Ramos (cell line): ENCODE measurements at regions not wholly inside any gene's neighbourhood (a gene's known extent, or its start where the extent isn't known, plus 50 kb on each side); places are given as distances from the start of the nearest gene placed in this dataset.

Source experiments
- in situ Hi-C: fragments of 300-500 bp; cut with MboI; formaldehyde crosslinking; loops from one replicate; pipeline ENCODE4 v1.14.3; 2022; ENCODE audit warnings: low sequenced_read_pairs; ENCODE audit not compliant: unreplicated experiment

GRCh38 chr16:17899141-17899540 lies 428.4 kb upstream of the XYLT1 start:
- in situ Hi-C loops, result no loop called here

- in situ Hi-C loops, result no loop called here
Observed at GRCh38 chr16:17887963-17888362, 417.2 kb upstream of the XYLT1 start.

DNA sequence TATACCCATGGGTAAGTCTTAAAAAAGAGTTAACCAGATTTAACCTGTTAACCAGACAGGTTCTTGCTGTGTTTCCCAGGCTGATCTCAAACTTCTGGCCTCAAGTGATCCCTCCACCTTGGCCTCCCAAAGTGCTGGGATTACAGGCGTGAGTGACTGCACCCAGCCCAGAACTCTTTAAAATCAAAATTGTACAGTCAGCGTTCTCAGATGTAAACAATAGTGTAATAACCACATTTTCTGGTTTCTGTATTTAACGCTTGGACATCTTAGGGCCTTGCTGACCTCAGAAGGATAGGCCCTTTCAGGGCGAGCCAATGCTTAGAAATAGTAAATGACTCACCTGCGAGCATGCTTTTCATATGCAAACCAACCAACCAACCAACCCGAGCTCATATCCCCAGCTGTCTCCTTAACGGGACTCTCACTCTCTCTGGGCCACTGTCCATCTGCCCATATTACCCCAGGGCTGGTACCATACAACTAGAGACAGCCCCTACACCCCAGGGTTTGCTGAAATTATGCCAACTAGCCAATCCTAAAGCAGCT lies 415.0 kb upstream of the XYLT1 start:
- in situ Hi-C loops, result no loop called here

DNA sequence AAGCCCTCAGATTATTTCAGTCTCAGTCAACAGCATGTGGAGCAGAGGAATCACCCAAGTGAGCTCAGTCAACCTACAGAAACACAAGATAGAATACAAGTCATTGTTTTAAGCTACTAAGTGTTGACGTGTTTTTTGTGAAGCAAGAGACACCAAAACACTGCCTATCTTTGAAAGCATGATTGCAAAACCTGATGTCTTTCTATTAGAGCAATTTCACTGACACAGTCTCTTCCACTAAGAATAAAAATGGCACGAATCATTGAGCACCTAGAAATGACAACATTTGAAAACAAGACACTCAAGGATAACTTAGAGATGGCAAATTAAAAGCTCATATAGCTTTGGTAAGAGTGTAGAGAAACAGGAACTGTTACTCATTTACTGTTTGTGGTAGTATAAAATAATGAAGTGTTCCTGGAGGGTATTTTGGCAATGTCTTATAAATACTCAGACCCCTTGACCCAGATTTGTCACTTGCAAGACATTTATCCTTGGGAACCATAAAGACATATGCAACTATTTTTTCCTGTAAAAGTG lies 407.1 kb upstream of the XYLT1 start:
- in situ Hi-C loops, result no loop called here

DNA sequence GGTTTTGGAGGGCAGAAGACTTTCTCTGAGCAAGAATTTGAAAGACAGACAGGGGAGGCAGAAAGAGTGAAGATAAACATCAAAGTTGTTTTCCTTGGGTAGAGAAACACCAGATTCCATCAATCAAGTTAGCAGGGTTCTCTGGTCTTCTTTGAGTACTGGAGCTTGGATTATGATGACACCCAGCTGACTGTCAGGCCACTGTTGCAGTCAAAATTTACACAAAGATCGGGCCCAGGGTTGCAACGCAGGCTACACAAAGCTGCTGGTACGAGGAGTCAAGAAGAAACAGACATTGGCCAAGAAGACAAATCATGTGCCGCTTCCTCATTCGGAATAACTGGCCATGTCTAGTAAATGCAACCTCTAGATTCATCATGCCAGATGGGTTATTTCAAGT lies 396.2 kb upstream of the XYLT1 start:
- in situ Hi-C loops, result no loop called here

DNA sequence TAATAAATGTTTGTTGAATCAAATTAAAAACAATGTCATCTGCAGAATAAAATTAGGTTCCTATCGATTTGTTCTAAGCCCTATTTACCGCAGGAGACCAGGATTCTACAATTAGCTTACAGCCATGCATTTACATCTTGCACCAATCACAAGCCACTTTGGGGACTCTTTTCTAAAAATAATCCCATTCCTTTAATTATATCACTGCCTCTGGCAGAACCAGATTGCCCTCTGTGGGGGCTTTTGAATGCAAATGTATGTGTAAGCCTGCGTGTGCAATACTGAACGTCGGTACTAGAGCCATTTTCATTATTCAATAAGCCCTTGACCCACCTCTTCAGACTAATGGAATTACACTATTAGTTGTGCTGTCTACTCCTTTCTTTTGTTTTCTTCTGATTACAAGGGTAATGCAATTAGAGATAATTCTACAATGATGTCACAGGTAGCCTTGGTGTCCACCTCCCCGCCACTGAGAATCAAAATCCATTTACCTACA lies 391.3 kb upstream of the XYLT1 start:
- in situ Hi-C loops, result no loop called here

DNA sequence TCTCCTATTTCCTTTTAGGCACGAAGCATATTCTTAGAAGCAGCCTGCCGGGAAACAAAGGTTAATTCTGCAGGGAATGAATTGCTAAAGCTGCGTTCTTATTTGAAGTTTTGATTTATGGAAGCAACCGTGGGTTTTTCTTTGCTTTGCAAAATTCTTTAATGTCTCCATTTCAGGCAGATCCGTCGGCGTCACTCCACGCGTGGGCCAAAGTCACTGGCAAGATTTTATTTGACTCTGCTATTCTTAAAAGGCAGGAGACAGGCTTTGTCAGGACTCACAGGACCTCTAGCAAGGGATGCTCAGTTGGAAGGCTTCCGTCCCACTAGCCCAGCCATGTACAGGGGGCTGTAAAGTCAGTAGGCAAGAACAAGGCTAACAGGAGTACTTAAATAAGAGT lies 387.3 kb upstream of the XYLT1 start:
- in situ Hi-C loops, result no loop called here

GRCh38 chr16:17853958-17854357 lies 383.2 kb upstream of the XYLT1 start:
- in situ Hi-C loops, result no loop called here

DNA sequence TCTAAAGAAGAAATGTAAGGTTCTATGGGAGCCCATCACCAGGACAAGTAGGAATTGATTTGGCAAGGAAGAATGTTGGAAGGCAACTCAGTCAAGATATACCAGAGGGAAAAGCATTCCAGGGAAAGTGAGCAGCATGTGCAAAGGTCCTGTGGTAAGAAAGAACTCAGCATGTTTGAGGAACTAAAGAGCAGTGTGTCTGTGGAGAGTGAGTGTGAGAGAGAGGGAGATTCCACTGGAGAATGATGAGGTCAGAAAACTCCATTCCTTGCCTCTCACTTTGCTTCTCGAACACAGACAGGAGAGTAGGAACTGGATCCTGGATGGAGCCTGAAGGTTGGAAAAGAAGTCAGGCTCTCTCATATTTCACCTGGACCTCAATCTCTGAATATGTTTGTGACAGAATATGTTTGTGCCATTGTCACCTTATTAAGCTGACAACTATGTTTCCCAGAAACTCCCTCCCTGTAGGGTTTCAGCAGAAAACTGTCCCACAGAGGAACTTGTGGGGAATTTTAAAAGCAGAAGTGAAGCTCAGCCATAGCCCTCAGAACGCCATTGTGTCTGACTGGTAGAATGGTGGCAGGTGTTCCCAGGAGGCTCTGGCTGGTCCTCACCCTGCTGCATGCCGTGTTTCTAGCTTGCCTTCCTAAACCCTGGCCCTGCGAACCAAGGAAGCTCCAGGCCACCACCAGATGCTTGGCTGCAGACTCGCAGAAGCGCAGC lies 382.4 kb upstream of the XYLT1 start:
- in situ Hi-C loops, result no loop called here

DNA sequence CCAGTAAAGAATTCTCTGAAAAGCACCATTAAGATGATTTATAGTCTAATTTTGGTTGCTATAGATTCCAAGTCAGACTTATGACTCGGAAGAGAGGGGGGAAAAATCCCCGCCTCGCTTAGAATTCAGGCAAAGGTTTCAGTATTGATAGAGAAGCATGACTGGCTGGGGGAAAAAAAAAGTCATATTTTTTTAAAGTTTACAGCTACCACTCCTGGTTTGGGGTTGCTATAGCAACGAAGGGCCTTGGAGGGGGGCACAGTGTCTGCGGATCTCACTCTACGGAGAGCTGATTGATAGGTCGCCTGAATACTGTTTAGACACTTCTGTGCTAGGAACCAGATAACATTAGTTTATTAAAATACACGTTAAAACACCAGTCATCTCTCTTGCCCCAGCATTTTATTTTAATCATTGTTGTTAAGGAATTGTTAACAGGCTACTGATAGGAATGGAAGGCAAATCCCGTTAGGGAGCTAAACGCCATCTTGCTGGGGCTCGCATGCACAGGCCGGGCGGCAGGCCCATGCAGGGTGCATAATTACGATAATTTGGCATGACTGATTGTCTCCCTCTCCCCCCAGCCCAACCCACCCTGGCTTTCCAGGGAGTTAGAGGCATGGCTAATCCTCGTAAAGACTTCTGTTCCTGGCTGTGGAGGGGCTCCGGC lies 380.0 kb upstream of the XYLT1 start:
- in situ Hi-C loops, result no loop called here

DNA sequence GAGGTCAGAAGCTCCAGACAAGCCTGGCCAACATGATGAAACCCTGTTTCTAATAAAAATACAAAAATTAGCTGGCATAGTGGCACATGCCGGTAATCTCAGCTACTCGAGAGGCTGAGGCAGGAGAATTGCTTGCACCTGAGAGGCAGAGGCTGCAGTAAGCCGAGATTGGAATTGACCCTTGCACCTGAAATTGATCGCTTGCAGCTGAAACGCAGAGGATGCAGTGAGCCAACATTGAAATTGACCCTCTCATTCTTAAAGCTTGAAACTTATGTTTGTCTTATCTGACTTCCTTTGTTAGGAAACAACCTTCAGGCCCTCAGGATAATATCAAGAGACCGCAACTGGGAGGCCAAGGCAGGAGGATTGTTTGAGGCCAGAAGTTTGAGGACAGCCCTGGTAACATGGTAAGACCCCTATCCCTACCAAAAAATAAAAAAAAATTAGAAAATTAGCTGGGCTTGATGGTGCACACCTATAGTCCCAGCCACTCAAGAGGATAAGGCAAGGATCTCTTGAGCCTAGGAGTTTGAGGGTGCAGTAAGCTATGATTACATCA lies 376.6 kb upstream of the XYLT1 start:
- in situ Hi-C loops, result no loop called here

- in situ Hi-C loops, result no loop called here
Observed at GRCh38 chr16:17846030-17846429, 375.3 kb upstream of the XYLT1 start.

- in situ Hi-C loops, result no loop called here
Observed at GRCh38 chr16:17845031-17845430, 374.3 kb upstream of the XYLT1 start.

DNA sequence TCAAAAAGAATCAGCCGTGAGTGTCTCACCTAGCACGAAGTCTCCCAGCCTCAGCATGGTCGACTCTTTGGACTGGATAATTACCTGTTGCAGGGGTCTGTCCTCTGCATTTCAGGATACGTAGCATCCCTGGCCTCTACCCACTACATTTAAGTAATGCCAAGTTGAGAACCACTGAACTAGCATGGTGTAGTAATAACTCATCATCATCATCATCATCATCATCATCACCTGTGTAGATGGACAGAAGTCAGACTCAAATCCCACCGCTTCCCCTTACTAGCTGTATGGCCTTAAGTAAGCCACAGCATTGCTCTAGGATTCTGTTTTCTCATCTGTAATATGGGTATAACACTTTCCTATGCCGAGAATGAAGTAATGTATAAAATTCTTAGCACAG lies 373.1 kb upstream of the XYLT1 start:
- in situ Hi-C loops, result no loop called here

- in situ Hi-C loops, result no loop called here
Observed at GRCh38 chr16:17839907-17840306, 369.1 kb upstream of the XYLT1 start.

DNA sequence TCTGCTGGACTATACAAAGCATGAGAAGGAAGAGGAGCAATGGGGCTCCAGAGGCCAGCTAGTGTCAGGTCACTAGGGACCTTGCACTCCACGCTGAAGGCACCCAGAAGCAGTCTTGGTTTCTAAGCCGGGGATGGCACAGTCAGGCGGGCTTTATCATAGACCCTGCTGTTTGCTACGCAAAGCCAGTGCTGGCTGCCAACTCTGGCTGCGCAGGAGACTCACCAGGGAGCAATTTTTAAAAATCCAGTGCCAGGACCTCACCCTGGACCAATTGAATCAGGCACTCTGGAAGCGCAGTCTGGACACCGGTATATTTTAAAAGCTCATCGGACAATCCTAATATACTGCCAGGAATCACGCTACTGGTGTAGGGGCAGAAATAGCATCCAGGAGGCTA lies 368.5 kb upstream of the XYLT1 start:
- in situ Hi-C loops, result no loop called here

DNA sequence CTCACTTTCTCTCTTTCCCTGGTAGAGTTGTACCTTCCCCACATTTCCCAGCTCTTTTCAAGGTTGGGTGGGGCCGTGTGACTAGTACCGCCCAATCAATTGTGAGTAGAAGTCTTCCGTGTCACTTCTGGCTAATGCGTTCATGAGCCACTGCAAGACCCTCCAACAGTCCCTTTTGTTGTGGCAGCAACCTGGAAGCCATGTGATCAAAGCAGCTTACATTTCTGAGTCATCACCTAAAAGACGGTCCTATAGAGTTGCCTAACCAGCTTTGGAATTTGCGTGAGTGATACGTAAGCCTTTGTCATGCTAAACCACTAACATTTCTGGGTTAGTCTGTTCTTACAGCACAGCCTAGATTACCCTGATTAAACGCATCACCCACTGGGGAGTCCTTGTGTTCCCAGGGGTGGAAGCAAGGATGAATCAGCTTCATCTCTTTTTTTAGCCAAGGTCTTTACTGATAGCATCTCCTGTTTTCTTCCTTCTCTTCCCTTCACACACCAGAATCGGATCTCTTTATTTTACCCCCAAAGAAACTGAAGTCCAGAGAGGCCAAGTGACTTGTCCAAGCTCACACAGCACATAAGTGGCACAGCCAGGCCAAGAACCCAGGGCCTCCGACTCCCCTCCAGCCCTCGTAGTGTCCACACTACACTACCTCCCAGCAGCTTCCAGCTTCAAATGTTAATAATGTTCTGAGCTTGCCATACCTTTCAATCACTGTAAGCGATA lies 366.3 kb upstream of the XYLT1 start:
- in situ Hi-C loops, result no loop called here

DNA sequence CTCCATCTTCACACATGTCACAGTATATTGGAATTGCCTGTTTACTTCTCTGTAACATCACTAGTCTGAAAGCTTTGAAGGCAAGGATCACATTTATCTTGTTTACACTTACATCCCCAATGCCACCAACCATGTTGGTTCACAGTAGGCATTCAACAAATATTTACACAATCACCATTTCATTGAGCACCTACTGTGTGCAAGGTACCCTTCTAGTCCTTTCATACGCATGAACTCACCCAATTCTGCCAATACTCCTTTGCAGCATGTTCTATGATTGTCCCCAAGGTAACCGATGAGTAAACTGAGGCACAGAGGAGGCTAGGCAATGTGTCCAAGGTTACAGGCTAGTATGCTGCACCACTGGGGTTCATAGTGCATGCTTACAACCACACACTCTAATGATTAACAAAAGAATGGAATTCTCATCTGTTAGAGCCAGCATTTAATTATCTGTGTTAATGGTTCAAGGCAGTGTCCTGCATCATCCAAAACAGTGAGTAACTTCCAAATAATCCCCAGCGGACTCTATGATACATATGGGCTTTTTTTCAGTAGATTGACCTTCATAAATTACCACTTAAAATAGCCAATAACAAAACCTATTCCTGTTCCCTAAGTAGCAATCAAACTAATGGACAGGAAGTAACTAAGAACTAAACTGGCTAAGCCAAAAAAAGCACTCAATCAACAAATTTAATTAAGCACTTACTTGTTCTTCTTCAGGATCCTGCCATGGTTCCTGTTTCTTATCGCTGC lies 364.5 kb upstream of the XYLT1 start:
- in situ Hi-C loops, result no loop called here

GRCh38 chr16:17832738-17833137 lies 362.0 kb upstream of the XYLT1 start:
- in situ Hi-C loops, result no loop called here

DNA sequence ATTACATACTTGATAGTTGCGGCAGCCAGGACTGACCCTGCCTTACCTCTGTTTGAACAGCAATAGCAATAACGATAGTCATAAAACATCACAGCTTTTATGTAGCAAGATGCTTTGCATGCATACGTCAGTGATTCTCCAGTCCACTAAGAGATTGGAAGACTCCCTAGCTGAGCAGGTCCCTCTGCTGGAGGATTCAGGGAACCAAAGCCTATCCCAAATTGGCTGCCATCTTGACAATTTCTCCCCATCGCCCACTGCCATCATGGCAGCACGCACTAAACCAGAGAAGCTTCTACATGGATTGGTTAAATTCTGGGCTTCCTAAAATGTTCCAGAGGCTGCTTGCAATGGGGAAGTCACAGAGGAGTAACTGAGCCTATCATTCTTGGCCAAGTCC lies 360.6 kb upstream of the XYLT1 start:
- in situ Hi-C loops, result no loop called here
